ENCODE measurements at regions not wholly inside any gene's neighbourhood (a gene's known extent, or its start where the extent isn't known, plus 50 kb on each side); places are given as distances from the start of the nearest gene placed in this dataset.

DNA sequence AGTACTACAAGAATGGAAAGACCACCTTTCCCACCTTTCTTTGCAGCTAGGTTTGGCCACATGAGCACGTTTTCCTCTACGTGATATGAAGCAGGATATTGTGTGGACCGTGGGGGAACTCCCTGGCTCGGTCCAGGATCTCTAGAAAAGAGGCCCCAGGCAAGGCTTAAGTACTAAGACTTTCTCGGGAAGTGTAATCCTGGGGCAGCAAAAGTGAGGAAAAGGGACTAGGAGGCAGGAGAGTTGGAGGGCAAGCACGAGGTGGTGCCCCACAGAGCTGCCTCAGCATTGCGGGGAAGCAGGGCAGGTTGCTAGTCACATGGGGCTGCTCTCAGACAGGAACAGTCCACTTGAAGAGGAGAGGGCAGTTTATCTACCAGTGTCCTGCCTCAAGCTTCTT lies 235.1 kb downstream of the GADD45G start:
- no peak overlapping the region for H3K9ac ChIP-seq (ENCODE audit: low read depth, low read length)
- no peaks in the 10 kb centered on the region for H3K9me3 ChIP-seq (ENCODE audit: control insufficient read depth, insufficient read depth, low read length)
- no peaks in the 10 kb centered on the region for H3K36me3 ChIP-seq (ENCODE audit: insufficient read depth, low read length)
- H3K4me1 ChIP-seq (ENCODE audit: insufficient read depth, low read length): peaks cover 23% of the 10 kb centered on the region

DNA sequence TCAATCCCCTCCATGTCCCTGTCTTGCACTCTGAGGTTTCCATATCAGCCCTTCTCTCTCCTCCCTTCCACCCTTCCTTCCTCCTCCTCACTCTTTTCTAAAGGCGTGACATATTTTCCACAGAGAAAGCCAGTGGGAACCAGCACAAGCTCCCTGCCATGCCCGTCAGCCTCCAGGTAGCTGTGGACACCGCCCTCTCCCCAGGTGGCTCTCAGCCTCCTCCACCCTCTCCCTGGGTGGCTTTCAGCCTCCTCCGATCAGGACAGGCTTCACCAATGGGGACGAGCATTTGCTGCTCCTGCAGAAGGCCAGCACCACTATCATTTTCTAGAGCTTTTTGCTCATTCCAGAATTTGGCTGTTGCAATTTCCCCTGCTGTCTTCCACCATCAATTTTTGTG lies 236.6 kb downstream of the GADD45G start:
- Histone ChIP-seq H3K36me3 (ENCODE audit: insufficient read depth, low read length) (no peaks in the 10 kb centered on the region), H3K4me1 (ENCODE audit: insufficient read depth, low read length) (peaks cover 18% of the 10 kb centered on the region), H3K9ac (ENCODE audit: low read depth, low read length) (no peak overlapping the region), H3K9me3 (ENCODE audit: control insufficient read depth, insufficient read depth, low read length) (no peaks in the 10 kb centered on the region)

DNA sequence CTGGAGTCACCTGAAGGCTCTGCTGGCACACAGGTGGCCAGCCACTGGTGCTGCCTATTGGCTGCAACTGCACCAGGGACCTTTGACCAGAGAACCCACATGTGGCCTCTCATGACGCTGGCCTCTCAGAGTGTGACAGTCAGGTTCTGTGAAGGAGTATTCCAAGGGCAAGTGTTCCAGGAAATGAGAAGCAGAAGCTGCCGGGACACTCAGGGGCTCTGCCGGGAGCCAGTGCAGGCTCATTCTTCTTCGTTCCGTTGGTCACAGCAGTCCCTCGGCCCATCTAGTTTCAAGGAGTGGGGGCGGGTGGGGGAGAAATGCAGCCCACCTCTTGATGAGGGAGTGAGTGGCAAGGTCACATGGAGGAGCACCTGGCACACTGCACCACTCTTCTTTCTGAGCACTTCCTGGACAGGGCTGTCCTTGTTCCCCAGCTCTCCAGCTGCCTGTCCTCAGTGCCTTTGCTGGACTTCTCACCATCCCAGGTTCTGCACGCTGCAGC lies 237.5 kb downstream of the GADD45G start:
- no peaks in the 10 kb centered on the region for H3K9me3 ChIP-seq (ENCODE audit: control insufficient read depth, insufficient read depth, low read length)
- no peak overlapping the region for H3K9ac ChIP-seq (ENCODE audit: low read depth, low read length)
- H3K4me1 ChIP-seq (ENCODE audit: insufficient read depth, low read length): peaks cover 14% of the 10 kb centered on the region
- H3K36me3 ChIP-seq (ENCODE audit: insufficient read depth, low read length): no peaks in the 10 kb centered on the region

DNA sequence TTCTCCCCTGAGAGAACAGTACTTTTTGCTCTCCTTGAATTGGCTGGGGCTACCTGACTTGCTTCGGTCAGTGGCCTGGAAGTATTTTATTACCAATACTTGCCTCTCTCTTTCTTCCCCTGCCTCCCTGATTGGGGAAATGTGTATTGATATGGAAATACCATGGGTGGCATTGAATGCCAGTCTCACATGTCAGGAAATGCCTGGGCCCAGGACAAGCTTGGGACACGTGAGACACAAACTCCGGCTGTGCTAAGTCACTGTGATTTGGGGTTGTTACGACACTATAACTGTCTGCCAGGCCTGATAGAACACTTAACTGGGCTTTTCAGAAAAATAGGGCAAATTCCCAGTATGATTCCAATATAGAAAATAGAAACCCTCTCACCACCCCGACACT lies 238.3 kb downstream of the GADD45G start:
- Histone ChIP-seq H3K36me3 (ENCODE audit: insufficient read depth, low read length) (no peaks in the 10 kb centered on the region), H3K9ac (ENCODE audit: low read depth, low read length) (no peak overlapping the region), H3K9me3 (ENCODE audit: control insufficient read depth, insufficient read depth, low read length) (no peaks in the 10 kb centered on the region), H3K4me1 (ENCODE audit: insufficient read depth, low read length) (peaks cover 7% of the 10 kb centered on the region; the same call in 1 of the 2 replicates)

DNA sequence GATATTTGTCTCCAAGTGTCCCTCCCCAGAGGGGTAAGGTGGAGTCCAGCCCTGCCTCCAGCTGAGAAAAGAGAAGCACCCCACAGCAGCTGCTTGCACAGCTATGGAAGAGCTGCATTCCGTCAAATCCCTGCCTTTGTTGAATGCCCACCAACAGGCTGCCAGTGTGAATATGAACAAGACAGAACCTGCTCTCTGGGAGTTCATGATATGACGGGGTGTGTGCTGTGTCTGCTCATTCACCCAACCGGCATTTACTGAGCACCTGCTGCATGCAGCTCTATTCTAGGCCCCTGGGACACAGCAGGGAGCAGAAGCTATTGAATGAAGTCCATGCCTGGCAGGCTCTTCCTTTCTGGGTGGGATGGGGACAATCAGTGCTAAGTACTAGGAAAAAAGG lies 238.8 kb downstream of the GADD45G start:
- H3K36me3 ChIP-seq (ENCODE audit: insufficient read depth, low read length): no peaks in the 10 kb centered on the region
- H3K4me1 ChIP-seq (ENCODE audit: insufficient read depth, low read length): 0 out of 2 replicates have a peak, but pooled peaks cover 4% of the 10 kb centered on the region
- H3K9me3 ChIP-seq (ENCODE audit: control insufficient read depth, insufficient read depth, low read length): no peaks in the 10 kb centered on the region
- H3K9ac ChIP-seq (ENCODE audit: low read depth, low read length): no peak overlapping the region

DNA sequence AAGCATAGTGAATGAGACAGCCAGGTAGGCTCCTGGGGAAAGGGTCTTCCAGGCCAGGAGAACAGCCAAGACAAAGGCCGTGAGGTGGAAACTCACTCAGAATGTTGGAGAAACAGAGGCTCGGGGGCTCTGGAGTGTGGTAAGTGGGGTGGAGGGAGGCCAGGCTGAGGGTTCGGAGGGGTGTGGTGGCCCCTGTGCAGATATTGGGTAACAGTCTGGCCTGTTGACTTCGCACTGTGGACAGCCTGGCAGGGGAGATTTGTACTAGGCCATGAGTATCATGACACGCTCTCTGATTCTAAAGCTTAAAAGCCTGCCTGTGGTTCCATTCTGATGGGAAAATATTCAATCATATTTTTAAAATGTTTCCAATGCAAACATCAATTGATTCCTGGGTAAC lies 239.3 kb downstream of the GADD45G start:
- 0 out of 2 replicates have a peak, but pooled peaks cover 4% of the 10 kb centered on the region for H3K4me1 ChIP-seq (ENCODE audit: insufficient read depth, low read length)
- no peaks in the 10 kb centered on the region for H3K36me3 ChIP-seq (ENCODE audit: insufficient read depth, low read length)
- no peak overlapping the region for H3K9ac ChIP-seq (ENCODE audit: low read depth, low read length)
- no peaks in the 10 kb centered on the region for H3K9me3 ChIP-seq (ENCODE audit: control insufficient read depth, insufficient read depth, low read length)

DNA sequence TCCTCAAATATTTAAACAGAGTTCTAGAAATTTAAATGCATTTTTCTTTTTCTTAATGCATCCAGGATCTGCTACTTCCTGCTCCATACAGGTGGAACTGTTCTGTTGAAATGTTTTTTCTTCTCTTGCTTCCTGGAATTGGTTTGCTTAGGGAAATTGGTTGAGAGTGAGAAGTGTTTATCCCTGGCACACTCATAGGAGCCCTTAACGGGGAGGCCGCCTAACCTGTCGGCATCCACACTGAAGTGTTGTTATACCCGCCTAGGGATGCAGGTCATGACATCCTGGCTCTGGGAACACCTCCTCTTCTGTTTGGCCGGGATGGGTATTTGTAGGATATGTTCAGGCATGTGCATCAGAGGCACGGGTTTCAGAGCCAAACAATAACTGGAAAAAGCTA lies 239.7 kb downstream of the GADD45G start:
- Histone ChIP-seq H3K4me1 (ENCODE audit: insufficient read depth, low read length) (0 out of 2 replicates have a peak, but pooled peaks cover under 1% of the 10 kb centered on the region), H3K9ac (ENCODE audit: low read depth, low read length) (no peak overlapping the region), H3K36me3 (ENCODE audit: insufficient read depth, low read length) (no peaks in the 10 kb centered on the region), H3K9me3 (ENCODE audit: control insufficient read depth, insufficient read depth, low read length) (no peaks in the 10 kb centered on the region)

DNA sequence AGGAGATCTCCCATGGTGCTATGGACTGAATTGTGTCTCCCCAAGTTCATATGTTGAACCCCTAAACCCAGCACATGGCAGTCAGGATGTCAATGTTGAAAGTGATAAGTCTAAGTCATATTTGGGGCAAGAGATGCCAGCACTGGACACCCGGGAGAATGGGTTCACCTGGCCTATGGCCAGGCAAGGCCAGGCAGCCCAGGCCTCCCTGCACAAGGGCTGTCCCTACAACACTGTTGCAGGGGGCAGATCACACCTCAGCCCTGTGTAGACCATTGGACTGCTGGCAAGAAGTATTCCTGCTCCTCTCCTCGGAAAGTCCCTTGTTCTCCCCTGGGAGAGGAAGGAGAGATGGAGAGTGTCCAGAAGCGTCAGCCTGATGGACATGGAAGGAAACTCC lies 240.5 kb downstream of the GADD45G start:
- H3K9ac ChIP-seq (ENCODE audit: low read depth, low read length): no peak overlapping the region
- no peaks in the 10 kb centered on the region for H3K9me3 ChIP-seq (ENCODE audit: control insufficient read depth, insufficient read depth, low read length)
- no peaks in the 10 kb centered on the region for H3K36me3 ChIP-seq (ENCODE audit: insufficient read depth, low read length)
- no peaks in the 10 kb centered on the region for H3K4me1 ChIP-seq (ENCODE audit: insufficient read depth, low read length)

DNA sequence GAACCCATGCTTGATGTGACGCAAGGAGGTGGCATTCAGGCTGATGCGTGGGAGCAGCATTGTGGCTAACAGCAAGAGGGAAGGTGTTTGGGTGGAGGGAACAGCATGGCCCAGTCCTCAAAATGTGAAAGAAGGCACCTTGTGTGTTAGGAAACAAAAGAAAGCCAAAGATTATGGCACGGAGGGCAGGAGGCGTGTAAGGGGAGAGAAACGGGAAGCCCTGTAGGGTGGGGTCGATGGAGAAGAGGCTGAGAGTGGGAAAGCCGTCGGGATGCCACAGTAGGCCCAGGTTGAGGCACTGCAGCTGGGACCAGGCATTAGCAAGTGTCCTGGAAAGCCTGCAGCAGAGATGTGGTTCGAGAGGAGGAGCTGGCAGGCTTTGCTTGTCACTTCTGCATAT lies 241.1 kb downstream of the GADD45G start:
- no peaks in the 10 kb centered on the region for H3K36me3 ChIP-seq (ENCODE audit: insufficient read depth, low read length)
- no peak overlapping the region for H3K9ac ChIP-seq (ENCODE audit: low read depth, low read length)
- no peaks in the 10 kb centered on the region for H3K4me1 ChIP-seq (ENCODE audit: insufficient read depth, low read length)
- no peaks in the 10 kb centered on the region for H3K9me3 ChIP-seq (ENCODE audit: control insufficient read depth, insufficient read depth, low read length)

DNA sequence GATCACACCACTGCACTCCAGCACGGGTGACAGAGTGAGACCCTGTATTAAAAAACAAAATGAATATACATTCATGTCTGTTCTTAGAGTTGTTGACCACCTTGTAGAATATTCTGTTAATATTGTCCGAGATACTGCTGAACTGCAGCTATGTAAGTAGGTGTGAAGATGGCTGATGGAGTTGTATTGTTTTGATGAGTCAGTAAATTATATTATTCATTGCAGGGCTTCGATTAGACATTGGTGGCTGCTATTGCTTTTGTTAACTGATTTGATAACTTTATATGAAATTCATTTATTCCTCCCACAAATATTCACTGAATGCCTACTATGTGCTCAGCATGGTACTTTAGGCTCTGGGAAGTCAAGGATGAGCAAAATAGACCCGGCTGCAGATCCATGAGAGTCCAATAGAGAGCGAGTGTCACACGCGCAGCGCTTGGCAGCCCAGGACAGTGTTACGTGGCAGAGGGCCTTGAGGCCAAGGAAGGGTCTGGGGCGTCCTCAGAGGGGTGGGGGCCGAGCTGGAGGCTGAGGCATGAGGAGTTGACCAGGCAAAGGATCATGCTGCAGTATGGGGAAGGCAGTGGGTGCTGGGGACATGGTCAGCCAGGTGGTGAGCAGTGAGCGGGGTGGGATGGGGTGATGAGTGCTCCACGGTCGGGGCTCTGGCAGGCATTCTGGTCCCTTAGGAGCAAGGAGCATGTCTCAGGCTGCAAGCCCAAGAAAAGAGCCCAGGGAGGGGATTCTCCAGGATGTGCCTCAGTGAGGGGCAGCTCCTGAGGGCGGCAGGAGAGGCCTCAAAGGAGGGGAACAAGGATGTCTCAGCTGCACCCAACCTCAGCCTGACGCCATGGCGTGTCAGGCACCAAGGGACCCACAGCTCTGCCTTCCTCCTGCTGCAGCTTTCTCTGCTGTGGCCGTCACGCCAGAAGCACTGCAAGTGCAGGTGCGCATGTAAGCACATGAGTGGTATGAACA lies 243.5 kb downstream of the GADD45G start:
- H3K9ac ChIP-seq (ENCODE audit: low read depth, low read length): no peak overlapping the region
- no peaks in the 10 kb centered on the region for H3K36me3 ChIP-seq (ENCODE audit: insufficient read depth, low read length)
- H3K4me1 ChIP-seq (ENCODE audit: insufficient read depth, low read length): no peaks in the 10 kb centered on the region
- H3K9me3 ChIP-seq (ENCODE audit: control insufficient read depth, insufficient read depth, low read length): no peaks in the 10 kb centered on the region

DNA sequence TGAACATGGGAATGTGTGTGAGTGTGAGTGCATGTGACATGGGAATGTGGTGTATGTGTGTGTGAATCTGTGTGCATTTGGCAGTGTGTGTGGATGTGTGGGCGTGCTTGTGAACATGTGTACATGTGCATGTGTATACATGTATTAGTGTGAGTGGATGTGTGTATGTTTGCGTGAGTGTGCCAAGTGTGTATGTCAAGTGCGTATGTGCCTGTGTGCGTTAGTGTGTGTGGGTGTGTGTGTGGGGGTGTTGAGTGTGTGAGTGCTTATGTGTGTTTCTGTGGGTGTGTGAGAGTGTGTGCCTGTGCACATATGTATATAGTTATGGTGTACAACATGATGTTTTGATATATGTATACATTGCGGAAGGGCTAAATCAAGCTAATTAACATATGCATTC lies 244.3 kb downstream of the GADD45G start:
- no peak overlapping the region for H3K9ac ChIP-seq (ENCODE audit: low read depth, low read length)
- no peaks in the 10 kb centered on the region for H3K36me3 ChIP-seq (ENCODE audit: insufficient read depth, low read length)
- H3K4me1 ChIP-seq (ENCODE audit: insufficient read depth, low read length): no peaks in the 10 kb centered on the region
- H3K9me3 ChIP-seq (ENCODE audit: control insufficient read depth, insufficient read depth, low read length): no peaks in the 10 kb centered on the region

DNA sequence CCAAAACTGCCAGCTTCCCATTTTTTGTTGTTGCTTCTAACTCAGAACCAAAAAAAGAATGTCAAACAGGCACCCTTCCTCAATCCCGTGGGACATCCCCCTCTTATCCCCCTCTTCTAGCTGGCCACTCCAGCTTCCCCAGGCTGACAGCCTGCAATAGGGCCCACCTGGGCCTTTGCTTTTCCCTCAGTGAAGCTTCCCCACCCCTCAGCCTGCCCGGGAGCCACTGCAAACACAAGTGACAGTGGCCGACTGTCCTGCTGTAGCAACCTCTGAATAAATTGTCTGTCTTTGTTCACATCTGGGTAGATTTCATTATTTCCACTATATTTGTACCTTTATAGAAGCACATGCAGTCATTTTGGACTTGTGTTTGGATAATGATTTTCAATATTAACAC lies 245.3 kb downstream of the GADD45G start:
- H3K9ac ChIP-seq (ENCODE audit: low read depth, low read length): no peak overlapping the region
- H3K36me3 ChIP-seq (ENCODE audit: insufficient read depth, low read length): no peaks in the 10 kb centered on the region
- no peaks in the 10 kb centered on the region for H3K9me3 ChIP-seq (ENCODE audit: control insufficient read depth, insufficient read depth, low read length)
- no peaks in the 10 kb centered on the region for H3K4me1 ChIP-seq (ENCODE audit: insufficient read depth, low read length)

DNA sequence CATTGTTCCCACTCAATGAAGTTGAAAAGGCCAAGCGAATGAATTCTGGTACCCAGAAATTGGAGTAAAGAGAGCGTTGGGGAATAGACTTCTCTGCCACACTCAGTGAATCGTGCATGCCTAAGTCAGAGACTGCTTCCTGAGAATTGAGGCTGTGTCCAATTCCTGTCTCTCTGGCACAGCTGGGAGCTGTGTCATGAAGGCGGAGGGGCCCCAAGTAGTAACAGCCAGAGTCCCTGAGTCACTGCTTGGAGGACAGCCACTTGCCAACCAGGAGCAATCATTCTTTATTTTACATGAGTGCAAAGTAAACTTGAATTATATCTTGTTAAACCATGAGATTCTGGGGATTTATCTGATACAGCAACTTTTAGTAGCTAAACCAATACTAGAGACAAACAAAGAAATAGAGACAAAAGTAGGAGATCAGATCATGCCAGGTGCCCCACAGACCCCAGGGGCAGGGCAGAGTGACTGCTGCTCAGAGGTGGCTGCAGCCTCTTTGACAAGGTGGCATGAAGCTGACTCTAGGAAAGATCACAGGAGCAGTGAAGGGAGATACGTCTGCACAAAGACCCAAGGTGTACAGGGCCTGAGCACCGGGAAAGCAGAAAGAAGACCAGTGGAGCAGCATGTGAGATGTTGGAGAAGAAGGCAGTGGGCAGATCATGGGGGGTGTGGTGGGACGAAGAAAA lies 246.0 kb downstream of the GADD45G start:
- Histone ChIP-seq H3K36me3 (ENCODE audit: insufficient read depth, low read length) (no peaks in the 10 kb centered on the region), H3K9ac (ENCODE audit: low read depth, low read length) (no peak overlapping the region), H3K4me1 (ENCODE audit: insufficient read depth, low read length) (no peaks in the 10 kb centered on the region)

DNA sequence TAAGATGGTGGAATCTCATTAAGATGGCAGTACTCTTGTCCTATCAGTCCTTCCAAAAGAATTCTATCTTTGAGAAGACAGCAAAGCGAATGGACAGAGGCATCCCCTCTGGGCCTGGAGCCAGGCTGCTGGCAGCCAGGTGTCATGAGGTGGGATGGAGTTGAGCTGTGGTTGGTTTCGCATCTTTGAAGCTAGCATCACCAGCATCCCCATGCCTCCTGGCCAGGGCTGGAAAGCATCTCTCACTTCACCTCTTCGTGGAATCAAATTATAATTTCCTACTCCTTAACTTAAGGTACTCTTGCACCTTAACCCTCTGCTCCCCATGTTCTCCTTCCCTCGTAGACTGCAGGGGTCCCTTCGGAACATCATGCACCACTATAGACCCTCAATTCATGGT lies 248.3 kb downstream of the GADD45G start:
- no peak overlapping the region for H3K9ac ChIP-seq (ENCODE audit: low read depth, low read length)
- H3K9me3 ChIP-seq (ENCODE audit: control insufficient read depth, insufficient read depth, low read length): no peaks in the 10 kb centered on the region
- no peaks in the 10 kb centered on the region for H3K36me3 ChIP-seq (ENCODE audit: insufficient read depth, low read length)
- H3K4me1 ChIP-seq (ENCODE audit: insufficient read depth, low read length): no peaks in the 10 kb centered on the region

More for the DNA sequence above, 246.0 kb downstream of the GADD45G start:
- no peaks in the 10 kb centered on the region for H3K9me3 ChIP-seq (ENCODE audit: control insufficient read depth, insufficient read depth, low read length)

DNA sequence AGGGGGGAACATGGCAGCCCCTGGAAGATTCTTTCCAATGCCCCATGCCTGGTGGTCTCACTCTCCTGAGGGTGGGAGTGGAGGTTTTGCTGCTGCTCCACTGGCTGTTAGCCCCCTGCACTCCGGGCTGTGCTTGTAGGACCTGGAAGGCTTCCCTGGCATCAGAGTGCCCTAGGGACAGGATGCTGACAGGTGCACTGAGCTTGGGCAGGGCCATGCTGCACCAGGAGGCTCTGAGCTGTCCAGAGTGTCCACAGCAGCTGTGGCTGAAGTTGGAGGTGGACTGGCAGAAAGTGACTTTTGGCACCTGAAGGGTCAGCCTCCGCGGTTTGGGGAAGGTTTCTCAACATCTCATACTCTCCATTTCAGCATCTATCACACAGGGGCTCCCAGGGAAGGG lies 249.1 kb downstream of the GADD45G start:
- Histone ChIP-seq H3K9me3 (ENCODE audit: control insufficient read depth, insufficient read depth, low read length) (no peaks in the 10 kb centered on the region), H3K4me1 (ENCODE audit: insufficient read depth, low read length) (no peaks in the 10 kb centered on the region), H3K36me3 (ENCODE audit: insufficient read depth, low read length) (no peaks in the 10 kb centered on the region), H3K9ac (ENCODE audit: low read depth, low read length) (no peak overlapping the region)

Data from ES-I3 (cell line).